C4-2B (cell line): ENCODE measurements at regions not wholly inside any gene's neighbourhood (a gene's known extent, or its start where the extent isn't known, plus 50 kb on each side); places are given as distances from the start of the nearest gene placed in this dataset.

Experiments
- CTCF ChIP-seq: fragments of 450-650 bp; conservative IDR thresholded peaks from 2 replicates; pipeline ENCODE4 v1.5.1; 2017; ENCODE audit warnings: mild to moderate bottlenecking
- ZFX ChIP-seq: fragments of 450-650 bp; IDR thresholded peaks from 2 replicates; pipeline ENCODE4 v1.6.1; 2017

DNA sequence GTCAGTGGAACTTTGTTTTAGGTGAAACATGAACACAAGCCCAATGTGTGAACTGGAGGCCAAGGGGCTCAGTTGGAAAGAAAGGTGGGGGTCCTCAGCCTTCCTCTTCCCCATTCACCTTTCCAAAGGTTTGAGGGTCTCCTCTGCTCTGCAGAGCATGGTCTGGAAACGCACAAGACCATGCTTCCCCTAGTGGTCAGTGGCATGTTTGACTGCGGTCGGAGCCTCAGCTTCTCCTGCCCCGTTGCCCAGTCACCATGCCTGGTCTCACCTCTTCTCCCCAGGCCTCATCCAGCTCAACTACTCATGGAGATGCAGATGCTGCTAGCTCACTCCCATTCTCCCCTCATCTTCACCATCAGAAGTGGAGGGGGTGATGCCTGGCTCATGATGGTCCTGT is 340.3 kb downstream of the GADD45G start:
- TF ChIP-seq ZFX = no peak
- peak; percentile 25 for TF ChIP-seq CTCF
